Mucosa of rectum (tissue), 2 donors: ENCODE measurements at regions not wholly inside any gene's neighbourhood (a gene's known extent, or its start where the extent isn't known, plus 50 kb on each side); places are given as distances from the start of the nearest gene placed in this dataset.

ENCODE experiments used
- H3K27ac ChIP-seq, 2 donors: one replicate each; pipeline ENCODE4 v1.7.0; 2013; ENCODE audit warnings: inconsistent platforms in 2 of 2, low read depth in 2 of 2, low read length in 2 of 2
- H3K27me3 ChIP-seq, 2 donors: one replicate each; pipeline ENCODE4 v1.7.0; 2013; ENCODE audit warnings: low read length in 2 of 2; ENCODE audit not compliant: control insufficient read depth in 2 of 2, insufficient read depth in 2 of 2
- H3K36me3 ChIP-seq, 2 donors: one replicate each; pipeline ENCODE4 v1.7.0; 2013; ENCODE audit warnings: low read length in 2 of 2; ENCODE audit not compliant: control insufficient read depth in 2 of 2, insufficient read depth in 2 of 2
- H3K4me1 ChIP-seq, 2 donors: one replicate each; pipeline ENCODE4 v1.7.0; 2013; ENCODE audit warnings: low read length in 2 of 2, mild to moderate bottlenecking in 1 of 2; ENCODE audit not compliant: control insufficient read depth in 2 of 2, insufficient read depth in 2 of 2
- H3K4me3 ChIP-seq, 2 donors: one replicate each; pipeline ENCODE4 v1.7.0; 2013; ENCODE audit warnings: low read length in 2 of 2
- H3K9ac ChIP-seq, 2 donors: one replicate each; pipeline ENCODE4 v1.7.0; 2013; ENCODE audit warnings: low read length in 2 of 2, low read depth in 1 of 2, mild to moderate bottlenecking in 1 of 2
- H3K9me3 ChIP-seq, 2 donors: one replicate each; pipeline ENCODE4 v1.7.0; 2013; ENCODE audit warnings: low read length in 2 of 2; ENCODE audit not compliant: control insufficient read depth in 2 of 2
- donor health status: healthy.
- donor health status: Normal muscosa, but diverticular disease.

GRCh38 chr13:102965802-102966201, 100.4 kb downstream of the SLC10A2 start:
- Histone ChIP-seq H3K9me3 (no peaks in the 10 kb centered on the region), H3K36me3 (no peaks in the 10 kb centered on the region), H3K27ac (no peak overlapping the region), H3K4me1 (no peaks in the 10 kb centered on the region), H3K9ac (no peak overlapping the region), H3K27me3 (no peaks in the 10 kb centered on the region), H3K4me3 (no peak overlapping the region)

GRCh38 chr13:102962430-102962829, 103.8 kb downstream of the SLC10A2 start:
- Histone ChIP-seq H3K27ac (no peak overlapping the region), H3K9ac (no peak overlapping the region), H3K4me3 (no peak overlapping the region), H3K9me3 (no peaks in the 10 kb centered on the region), H3K36me3 (no peaks in the 10 kb centered on the region), H3K27me3 (no peaks in the 10 kb centered on the region), H3K4me1 (no peaks in the 10 kb centered on the region)

- Histone ChIP-seq H3K9me3 (no peaks in the 10 kb centered on the region), H3K27ac (no peak overlapping the region), H3K9ac (no peak overlapping the region), H3K36me3 (no peaks in the 10 kb centered on the region), H3K27me3 (peaks cover 0 to 4% of the 10 kb centered on the region in 2 donors), H3K4me1 (no peaks in the 10 kb centered on the region), H3K4me3 (no peak overlapping the region)
Measured at GRCh38 chr13:102960959-102961358, 105.3 kb downstream of the SLC10A2 start.

GRCh38 chr13:102956449-102956848, 109.8 kb downstream of the SLC10A2 start:
- H3K27me3 ChIP-seq: peaks cover under 1 to 22% of the 10 kb centered on the region in 2 donors
- H3K9me3 ChIP-seq: no peaks in the 10 kb centered on the region
- no peak overlapping the region for H3K4me3 ChIP-seq
- no peak overlapping the region for H3K27ac ChIP-seq
- no peaks in the 10 kb centered on the region for H3K36me3 ChIP-seq
- no peaks in the 10 kb centered on the region for H3K4me1 ChIP-seq
- no peak overlapping the region for H3K9ac ChIP-seq

GRCh38 chr13:102954350-102954749, 108.5 kb downstream of the ERCC5 start:
- no peaks in the 10 kb centered on the region for H3K9me3 ChIP-seq
- no peaks in the 10 kb centered on the region for H3K36me3 ChIP-seq
- H3K27ac ChIP-seq: no peak overlapping the region
- no peak overlapping the region for H3K9ac ChIP-seq
- H3K4me1 ChIP-seq: no peaks in the 10 kb centered on the region
- peaks cover 2 to 25% of the 10 kb centered on the region in 2 donors for H3K27me3 ChIP-seq
- no peak overlapping the region for H3K4me3 ChIP-seq

GRCh38 chr13:102951808-102952207, 106.0 kb downstream of the ERCC5 start:
- Histone ChIP-seq H3K9ac (no peak overlapping the region), H3K36me3 (no peaks in the 10 kb centered on the region), H3K9me3 (no peaks in the 10 kb centered on the region)

GRCh38 chr13:102947745-102948405, 102.0 kb downstream of the ERCC5 start:
- H3K9me3 ChIP-seq: peaks cover 0 to 2% of the 10 kb centered on the region in 2 donors
- H3K36me3 ChIP-seq: no peaks in the 10 kb centered on the region
- H3K4me1 ChIP-seq: no peaks in the 10 kb centered on the region
- no peak overlapping the region for H3K27ac ChIP-seq
- no peak overlapping the region for H3K9ac ChIP-seq
- H3K4me3 ChIP-seq: no peak overlapping the region
- peaks cover 14 to 21% of the 10 kb centered on the region in 2 donors for H3K27me3 ChIP-seq

More at GRCh38 chr13:102951808-102952207, 106.0 kb downstream of the ERCC5 start:
- Histone ChIP-seq H3K4me3 (no peak overlapping the region), H3K27ac (no peak overlapping the region), H3K4me1 (no peaks in the 10 kb centered on the region), H3K27me3 (peaks cover 9 to 35% of the 10 kb centered on the region in 2 donors)

- Histone ChIP-seq H3K9ac (no peak overlapping the region), H3K36me3 (no peaks in the 10 kb centered on the region), H3K4me1 (no peaks in the 10 kb centered on the region), H3K4me3 (no peak overlapping the region), H3K9me3 (peaks cover 3 to 4% of the 10 kb centered on the region in 2 donors), H3K27me3 (peaks cover 12% of the 10 kb centered on the region in 2 donors), H3K27ac (no peak overlapping the region)
Measured at GRCh38 chr13:102945886-102946285, 100.1 kb downstream of the ERCC5 start.

- no peak overlapping the region for H3K27ac ChIP-seq
- no peaks in the 10 kb centered on the region for H3K36me3 ChIP-seq
- H3K27me3 ChIP-seq: peaks cover 12% of the 10 kb centered on the region in 2 donors
- H3K9ac ChIP-seq: no peak overlapping the region
- no peak overlapping the region for H3K4me3 ChIP-seq
- H3K9me3 ChIP-seq: peaks cover 3 to 4% of the 10 kb centered on the region in 2 donors
- H3K4me1 ChIP-seq: no peaks in the 10 kb centered on the region
Measured at GRCh38 chr13:102945324-102945815, 99.5 kb downstream of the ERCC5 start.

- Histone ChIP-seq H3K27me3 (peaks cover 12% of the 10 kb centered on the region in 2 donors), H3K27ac (no peak overlapping the region), H3K36me3 (no peaks in the 10 kb centered on the region)
Measured at GRCh38 chr13:102944821-102945220, 99.0 kb downstream of the ERCC5 start.

More at GRCh38 chr13:102944821-102945220, 99.0 kb downstream of the ERCC5 start:
- H3K4me3 ChIP-seq: no peak overlapping the region
- H3K9ac ChIP-seq: no peak overlapping the region
- H3K4me1 ChIP-seq: no peaks in the 10 kb centered on the region
- H3K9me3 ChIP-seq: peaks cover 3 to 4% of the 10 kb centered on the region in 2 donors
